Renal cortex interstitium (tissue), 11 donors: ENCODE measurements at regions not wholly inside any gene's neighbourhood (a gene's known extent, or its start where the extent isn't known, plus 50 kb on each side); places are given as distances from the start of the nearest gene placed in this dataset.
"Not testable (repeated sequence)": the region's sequence is repeated elsewhere in the genome, so short reads cannot be mapped to it uniquely, and the experiment has no call there.

Source experiments
- DNase-seq, 11 donors: peaks; one replicate each; pipeline ENCODE4 v3.0.0-alpha.2; 2013; ENCODE audit warnings: low read depth in 9 of 11, low spot score in 4 of 11; ENCODE audit errors: extremely low read depth in 1 of 11

DNA sequence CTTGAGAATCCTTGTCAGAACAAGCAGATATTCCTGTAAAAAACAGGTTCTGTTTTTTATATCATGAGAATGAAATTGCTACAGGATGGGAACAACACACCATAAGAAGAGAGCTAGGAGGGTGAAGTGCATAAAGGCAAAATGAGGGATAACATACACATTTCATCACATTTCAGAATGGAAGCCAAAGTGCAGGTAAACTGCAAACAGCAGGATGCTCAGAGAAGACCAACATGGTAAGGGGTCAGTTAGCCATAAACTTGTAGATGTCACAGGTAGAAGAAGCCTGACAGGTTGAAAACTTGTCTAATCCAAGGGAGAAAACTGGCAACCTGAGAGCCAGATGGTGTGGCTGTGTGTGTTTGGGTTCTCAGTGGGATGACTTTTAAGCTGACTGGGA, 88.9 kb upstream of the FAT1 start:
- no peak for DNase-seq

GRCh38 chr4:186813377-186814068, 89.9 kb upstream of the FAT1 start:
- no peak for DNase-seq

- DNase-seq, result no peak
These were observed 90.9 kb upstream of the FAT1 start for GRCh38 chr4:186814535-186815070.

GRCh38 chr4:186819342-186820086, 95.9 kb upstream of the FAT1 start:
- no peak for DNase-seq

DNA sequence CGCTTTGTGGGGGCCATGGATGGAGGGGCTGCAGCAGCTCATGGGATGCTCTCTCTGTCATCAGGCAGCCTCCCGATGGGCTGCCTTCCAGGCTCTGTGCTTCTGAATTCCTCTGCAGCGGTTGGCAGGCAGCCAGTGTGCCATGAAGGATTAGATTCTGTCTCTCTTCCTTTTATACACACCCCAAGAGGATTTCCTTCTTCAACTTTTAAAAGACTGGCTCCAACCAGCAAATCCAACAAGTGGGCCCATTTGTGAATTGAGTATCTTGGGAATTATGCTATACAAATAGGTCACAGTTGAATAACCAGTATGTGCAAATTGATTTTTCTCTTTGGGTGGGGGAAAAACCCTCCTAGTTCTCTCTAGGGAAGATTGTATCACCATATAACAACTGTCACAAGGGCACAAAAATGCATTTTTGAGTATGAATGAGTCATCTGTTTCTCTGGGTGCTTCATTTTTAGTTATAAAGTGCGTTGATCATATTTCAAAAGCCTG, 96.8 kb upstream of the FAT1 start:
- DNase-seq, result peak in 1 of 11 donors; percentile 32

GRCh38 chr4:186823989-186824388, 100.3 kb upstream of the FAT1 start:
- no peak for DNase-seq

- no peak for DNase-seq
These were observed 101.4 kb upstream of the FAT1 start for GRCh38 chr4:186825069-186825468.

DNA sequence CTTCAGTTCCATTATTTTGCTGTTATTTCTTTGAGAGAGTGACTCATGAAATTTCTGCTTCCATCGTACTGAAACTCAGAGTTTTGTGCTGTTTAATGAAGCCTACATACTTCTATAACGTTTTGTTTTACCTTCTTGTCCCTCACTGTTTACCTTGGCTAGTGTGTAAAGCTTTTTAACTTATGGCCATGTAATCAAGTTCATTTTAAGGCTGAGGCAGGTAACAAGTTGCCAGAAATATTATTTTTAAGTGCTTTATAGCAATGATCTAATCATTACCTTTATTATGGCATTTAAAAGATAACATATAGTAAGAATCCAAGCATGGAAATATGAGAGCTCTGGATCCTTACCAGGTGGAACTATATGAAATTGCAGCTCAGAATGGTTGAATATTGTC, 102.3 kb upstream of the FAT1 start:
- DNase-seq, result no peak

DNA sequence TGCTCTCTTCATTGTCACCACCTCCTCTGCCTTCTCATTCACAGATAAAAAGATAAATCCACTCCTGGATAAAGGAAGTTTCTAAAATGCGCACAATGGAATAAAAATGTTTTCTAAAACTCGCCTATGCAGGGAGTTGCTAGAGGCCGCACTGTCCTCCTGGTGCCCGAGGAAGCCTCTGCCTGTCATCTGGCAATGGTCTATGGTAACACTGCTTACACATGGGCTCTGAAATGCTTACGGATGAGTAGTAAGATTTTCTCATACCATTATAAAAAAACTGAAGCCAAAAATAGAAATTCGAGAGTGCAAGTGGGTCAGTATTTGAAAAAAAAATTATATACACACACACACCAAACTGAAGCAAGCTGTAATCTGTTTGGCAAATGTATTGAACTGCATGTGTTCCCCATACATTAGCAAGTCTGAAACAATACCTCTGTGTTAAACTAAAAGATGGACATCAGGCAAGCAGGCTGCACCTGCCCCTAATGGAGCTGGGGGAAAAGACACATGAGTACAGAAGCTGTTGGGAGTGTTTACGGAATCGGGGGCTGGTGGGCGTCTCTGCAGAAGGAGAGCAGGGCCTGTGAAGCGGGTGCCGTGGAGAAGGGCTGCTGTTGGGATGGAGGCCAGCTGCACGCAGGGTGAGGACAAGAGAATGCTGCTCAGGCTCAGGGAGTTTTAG, 103.3 kb upstream of the FAT1 start:
- no peak for DNase-seq

GRCh38 chr4:186827534-186827897, 103.9 kb upstream of the FAT1 start:
- DNase-seq, result no peak

DNA sequence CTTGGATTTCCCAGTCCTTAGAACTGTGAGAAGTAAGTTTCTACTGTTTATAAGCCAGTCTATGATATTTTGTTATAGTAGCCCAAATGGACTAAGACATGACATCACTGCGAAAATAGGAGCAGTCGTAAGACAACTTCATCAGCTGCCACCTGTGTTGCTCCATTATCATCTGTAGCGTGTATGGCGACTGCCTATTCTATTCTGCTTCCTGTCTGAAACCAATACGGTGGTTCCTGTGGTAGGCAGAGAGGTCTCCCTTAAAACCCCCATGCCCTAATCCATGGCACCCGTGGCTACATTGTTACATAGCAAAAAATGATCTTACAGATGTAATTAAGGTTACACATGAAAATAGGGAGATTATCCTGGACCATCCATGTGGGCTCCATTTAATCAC, 105.4 kb upstream of the FAT1 start:
- DNase-seq, result no peak

DNA sequence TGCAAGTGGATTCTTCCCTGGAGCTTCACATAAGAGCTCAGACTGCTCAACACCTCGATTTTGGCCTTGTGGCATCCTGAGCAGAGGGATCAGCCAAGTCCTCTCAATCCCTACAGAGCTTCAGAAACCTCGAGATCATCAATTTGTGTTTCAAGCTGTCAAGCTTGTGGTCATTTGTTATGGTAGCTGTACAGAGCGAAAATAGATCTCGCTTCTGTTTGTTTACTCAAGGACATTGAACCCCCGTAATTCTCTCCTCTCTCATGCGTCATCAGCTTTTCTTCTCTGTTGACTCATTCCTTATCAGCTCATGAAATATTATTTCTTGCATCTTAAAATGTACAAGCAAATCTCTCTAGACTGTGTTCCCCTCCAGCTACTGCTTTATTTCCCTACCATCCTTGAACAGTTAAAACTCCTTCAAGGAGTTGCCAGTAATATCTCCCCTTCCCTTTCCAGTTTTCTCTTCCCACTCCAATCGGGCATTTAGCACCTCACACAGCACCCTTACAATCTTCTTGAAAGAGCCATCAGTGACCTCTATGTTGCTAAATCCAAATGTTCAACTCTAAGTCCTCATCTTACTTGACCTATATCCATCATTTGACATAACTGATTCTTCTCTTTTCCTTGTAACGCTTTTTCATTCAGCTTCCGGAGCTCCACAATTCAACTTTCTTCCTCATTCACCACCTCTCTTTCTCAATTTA, 106.2 kb upstream of the FAT1 start:
- no peak for DNase-seq

GRCh38 chr4:186831574-186831973, 107.9 kb upstream of the FAT1 start:
- no peak for DNase-seq

DNA sequence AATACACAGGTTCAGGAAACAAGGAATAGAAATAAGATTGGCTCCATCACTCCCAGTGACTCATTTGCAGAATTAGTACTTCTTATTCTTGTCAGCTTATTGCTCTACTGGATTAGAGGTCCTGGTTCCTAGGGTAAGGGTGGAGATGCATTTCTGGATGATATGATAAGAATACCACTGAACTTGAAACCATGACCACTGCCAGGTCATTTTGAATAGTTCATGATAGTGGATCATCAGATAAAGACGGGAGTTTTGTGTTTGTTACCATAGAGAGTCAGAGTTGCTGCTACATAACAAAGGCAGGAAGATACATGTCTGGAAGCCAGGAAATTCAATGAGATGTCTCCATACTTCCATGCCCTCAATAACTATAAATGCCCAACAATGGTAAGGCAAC, 109.2 kb upstream of the FAT1 start:
- DNase-seq, result no peak

DNA sequence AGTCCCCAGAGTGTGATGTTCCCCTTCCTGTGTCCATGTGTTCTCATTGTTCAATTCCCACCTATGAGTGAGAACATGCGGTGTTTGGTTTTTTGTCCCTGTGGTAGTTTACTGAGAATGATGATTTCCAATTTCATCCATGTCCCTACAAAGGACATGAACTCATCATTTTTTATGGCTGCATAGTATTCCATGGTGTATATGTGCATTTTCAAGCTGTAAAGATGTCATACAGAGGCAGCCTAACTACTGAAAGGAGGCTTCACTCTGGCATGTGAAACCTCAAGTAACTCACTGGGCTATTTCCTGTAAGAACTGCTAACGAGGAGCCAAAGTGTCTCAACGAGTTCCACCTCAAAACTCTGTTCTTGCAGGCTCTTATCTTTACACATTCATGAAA, 113.8 kb upstream of the FAT1 start:
- DNase-seq, result not testable (repeated sequence)

GRCh38 chr4:186838295-186838694, 114.6 kb upstream of the FAT1 start:
- no peak for DNase-seq

DNA sequence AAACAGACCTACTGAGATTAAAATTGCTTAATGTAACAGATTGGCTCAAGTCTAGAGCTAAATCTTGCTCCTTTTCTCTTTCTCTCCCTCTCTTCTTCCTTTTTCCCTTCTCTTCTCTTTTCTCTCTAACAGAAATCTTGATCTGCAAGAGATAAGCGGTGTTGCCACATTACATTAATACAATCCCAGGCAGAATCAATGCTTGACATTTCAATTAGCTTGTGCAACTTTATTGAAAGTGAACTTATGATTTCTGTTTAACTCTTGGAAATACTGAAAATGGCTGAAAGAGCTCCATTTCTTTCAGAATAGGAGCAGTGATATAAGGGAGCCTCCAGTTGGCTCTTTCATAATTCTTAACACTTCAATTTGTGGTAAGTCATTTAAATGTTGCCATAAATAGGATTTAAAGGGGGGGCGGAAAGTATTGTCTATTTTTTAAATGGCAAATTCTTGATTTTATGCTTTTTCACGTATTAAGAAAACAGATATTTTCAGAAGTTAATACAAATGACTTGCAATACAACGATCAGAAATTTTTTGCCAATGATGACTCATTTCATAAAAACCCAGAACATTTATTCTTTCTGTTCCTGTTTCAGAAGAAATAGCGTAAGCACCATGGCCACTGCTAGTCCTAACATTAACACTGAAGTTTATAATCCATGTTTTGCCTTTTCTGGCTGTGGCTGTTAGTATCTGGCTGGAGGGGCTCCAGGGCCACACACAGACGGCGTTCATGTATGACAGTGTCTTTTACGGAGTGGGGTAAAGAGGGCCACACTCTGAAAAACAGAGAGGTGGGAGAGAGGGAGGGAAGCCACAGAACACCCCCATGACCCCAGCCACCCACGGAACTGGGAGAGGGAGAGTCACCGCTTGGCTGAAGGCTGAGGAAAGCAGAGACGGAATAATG, 115.7 kb upstream of the FAT1 start:
- no peak for DNase-seq

DNA sequence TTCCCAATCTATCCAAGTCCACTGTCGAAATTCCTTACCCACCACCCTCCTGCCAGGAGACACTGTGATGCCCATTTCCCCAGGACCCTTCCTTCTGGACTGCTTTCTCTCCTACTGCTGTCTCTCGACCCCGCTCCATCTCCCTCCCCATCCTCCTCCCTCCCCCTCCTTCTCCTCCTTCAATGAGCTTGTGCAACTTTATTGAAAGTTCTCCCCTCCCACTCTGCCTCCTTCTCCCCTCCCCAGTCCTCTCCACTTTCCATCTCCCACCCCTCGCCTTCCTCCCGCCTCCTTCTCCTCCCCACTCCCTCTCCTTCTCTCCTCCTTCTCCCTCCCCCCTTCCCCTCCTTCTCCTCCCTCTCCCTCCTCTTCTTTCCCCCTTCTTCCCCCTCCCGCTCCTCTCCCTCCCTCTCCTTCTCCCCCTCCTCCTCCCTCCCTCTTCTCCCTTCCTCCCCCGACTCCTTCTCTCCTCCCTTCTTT, 116.6 kb upstream of the FAT1 start:
- no peak for DNase-seq
